Epithelial cell of esophagus (primary cell): ENCODE measurements at regions not wholly inside any gene's neighbourhood (a gene's known extent, or its start where the extent isn't known, plus 50 kb on each side); places are given as distances from the start of the nearest gene placed in this dataset.

ENCODE experiments used
- DNase-seq: peaks from one replicate; pipeline ENCODE4 v3.0.0; 2010; ENCODE audit warnings: low read depth
- H3K4me3 ChIP-seq: 2 replicates; pipeline ENCODE4 v1.5.1; 2011; ENCODE audit warnings: mild to moderate bottlenecking, low read length, control low read depth
- CTCF ChIP-seq: IDR thresholded peaks from 2 replicates; pipeline ENCODE4 v1.5.1; 2011; ENCODE audit warnings: low read depth, mild to moderate bottlenecking, low read length, control low read depth, inconsistent platforms; ENCODE audit not compliant: insufficient read depth; ENCODE audit errors: missing control alignments

DNA sequence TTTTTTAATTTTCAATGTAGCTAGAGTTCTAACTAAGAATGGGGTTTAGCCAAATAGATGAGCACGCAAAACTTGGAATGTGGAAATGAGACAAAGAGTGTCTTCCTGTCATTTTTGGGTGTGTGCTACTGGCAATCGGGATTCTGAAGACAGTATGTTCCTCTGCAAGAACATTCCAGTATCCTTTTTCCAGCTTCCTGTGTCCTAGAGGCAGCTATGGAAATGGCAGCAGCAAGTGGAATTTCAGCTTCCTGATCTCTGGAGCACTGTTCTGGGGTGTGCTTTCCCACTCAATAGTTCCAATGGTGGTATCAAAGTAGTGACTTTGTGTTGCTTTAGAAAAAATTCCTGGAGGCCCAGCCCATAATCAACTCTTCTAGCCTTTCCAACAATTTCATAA lies 642.9 kb upstream of the KCNMB2 start:
- H3K4me3 ChIP-seq: no peak overlapping the region
- TF ChIP-seq CTCF: peak; percentile 23

DNA sequence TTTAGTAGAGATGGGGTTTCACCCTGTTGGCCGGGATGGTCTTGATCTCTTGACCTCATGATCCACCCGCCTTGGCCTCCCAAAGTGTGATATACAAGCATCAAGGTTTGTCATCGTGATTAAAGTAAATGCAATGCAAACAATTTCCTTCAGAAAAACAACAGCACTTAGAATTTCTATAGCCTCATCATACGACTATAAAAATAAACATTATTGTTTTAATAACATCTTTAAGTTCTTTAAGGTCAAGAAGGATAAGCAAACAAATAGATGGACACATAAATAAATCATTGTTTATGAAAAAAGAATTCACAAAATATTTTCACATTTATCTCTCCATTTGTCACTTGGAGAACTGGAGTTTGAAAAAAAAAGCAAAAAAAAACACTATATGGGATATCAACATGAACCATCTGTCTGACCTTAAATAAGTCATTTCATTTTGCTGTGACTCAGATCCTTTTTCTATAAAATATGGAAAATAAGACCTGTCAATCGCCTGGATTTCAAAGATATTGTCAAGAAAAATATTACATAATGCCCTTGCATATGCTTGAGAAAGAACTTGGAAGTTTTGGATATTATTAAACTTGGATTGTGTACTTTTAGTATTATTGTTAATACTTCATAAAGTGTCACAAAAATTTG lies 642.0 kb upstream of the KCNMB2 start:
- no peak for TF ChIP-seq CTCF
- no peak for DNase-seq
- H3K4me3 ChIP-seq: no peak overlapping the region

More for the DNA sequence above, 642.9 kb upstream of the KCNMB2 start:
- no peak for DNase-seq

DNA sequence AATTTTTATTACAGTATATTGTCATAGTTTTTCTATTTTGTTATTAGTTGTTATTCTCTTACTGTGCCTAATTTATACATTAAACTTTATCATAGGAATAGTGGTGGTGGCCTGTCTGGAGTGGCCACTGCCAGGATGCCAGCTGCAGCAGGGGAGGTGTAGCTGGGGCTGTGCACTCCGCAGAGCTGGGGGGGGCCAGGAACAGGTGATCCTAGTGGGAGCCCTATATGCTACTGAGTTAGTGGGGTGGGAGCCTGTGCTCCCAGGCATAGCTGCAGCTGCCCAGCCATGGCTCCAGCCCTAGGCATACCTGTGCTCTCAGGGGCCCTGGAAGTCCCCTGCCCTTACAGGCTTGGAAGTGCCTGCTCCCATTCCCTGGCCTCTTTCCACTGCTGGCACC lies 638.1 kb upstream of the KCNMB2 start:
- DNase-seq: no peak
- no peak for TF ChIP-seq CTCF
- no peak overlapping the region for H3K4me3 ChIP-seq

GRCh38 chr3:177899275-177900067 lies 636.8 kb upstream of the KCNMB2 start:
- DNase-seq: no peak
- no peak for TF ChIP-seq CTCF
- no peak overlapping the region for H3K4me3 ChIP-seq

DNA sequence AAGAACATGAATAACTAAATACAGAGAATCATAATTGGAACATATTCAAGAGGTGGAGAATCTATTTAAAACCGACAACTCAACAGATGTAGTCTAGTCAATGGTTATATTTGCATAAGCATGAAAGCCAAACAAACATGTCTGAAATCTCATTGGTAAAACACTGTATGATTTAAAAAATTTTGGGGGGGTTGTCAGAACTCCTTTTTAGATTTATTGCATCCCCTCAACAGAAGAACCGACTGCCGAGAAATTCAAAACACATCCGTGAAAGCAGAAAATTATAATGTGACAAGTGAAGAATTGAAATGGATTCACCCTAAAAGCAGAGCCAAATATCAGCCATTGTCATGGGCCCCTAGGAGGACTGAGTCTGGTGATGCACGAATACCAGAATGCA lies 633.4 kb upstream of the KCNMB2 start:
- TF ChIP-seq CTCF: no peak
- no peak overlapping the region for H3K4me3 ChIP-seq

DNA sequence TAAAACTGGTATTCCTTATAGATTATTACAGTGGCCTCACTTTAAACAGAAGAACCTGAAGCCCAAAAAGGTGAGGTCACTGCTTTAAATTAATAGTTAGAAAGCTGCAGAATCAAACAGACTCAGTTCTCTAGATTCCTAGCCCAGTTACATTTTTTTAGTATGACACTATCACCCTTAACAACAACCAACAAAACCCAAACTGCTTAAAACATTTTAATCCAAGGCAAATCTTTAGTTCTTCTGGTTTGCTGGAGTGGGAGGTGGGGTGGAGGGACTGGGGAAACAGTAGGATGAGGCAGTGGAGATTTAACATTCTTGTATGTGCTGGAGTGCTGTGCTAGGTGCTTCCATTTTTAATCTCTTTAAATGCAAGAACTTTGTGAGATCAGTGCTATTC lies 631.6 kb upstream of the KCNMB2 start:
- H3K4me3 ChIP-seq: no peak overlapping the region
- no peak for TF ChIP-seq CTCF
- DNase-seq: no peak

More for the DNA sequence above, 633.4 kb upstream of the KCNMB2 start:
- DNase-seq: no peak
